ENCODE measurements at regions not wholly inside any gene's neighbourhood (a gene's known extent, or its start where the extent isn't known, plus 50 kb on each side); places are given as distances from the start of the nearest gene placed in this dataset.

- TF ChIP-seq EZH2 (IDR thresholded peaks at IDR 0.05; ENCODE audit: borderline replicate concordance, low read length), result no peak
- no peak for TF ChIP-seq CTCF (conservative IDR thresholded peaks at IDR 0.05 in 1 of 2, IDR thresholded peaks at IDR 0.05 in 1 of 2; ENCODE audit: extremely low read depth in 1 of 2, insufficient read depth in 1 of 2, low read depth in 1 of 2, low read length in 2 of 2)
Observed at GRCh38 chr12:31853520-31853919, 105.7 kb upstream of the RESF1 start.

Measured in mammary epithelial cell (primary cell).